ENCODE measurements at regions not wholly inside any gene's neighbourhood (a gene's known extent, or its start where the extent isn't known, plus 50 kb on each side); places are given as distances from the start of the nearest gene placed in this dataset.

DNA sequence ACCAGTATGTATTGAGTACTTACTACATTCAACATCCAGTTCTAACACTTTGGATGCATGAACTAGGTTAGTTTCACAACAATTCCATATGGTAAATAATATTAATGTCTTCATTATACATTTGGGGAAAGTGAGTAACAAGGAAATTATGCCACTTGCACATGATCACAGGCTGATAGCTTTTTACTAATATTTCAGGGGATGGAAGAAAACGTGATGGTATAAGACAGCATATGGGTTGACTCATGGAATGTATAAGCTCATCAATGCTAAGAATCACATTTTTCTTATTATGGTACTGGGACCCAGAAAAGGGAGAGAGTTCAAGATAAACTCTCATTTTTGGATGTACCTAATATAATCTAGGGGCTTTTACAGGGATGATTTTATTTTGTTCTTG, 188.7 kb downstream of the MIAT start:
- no peak for DNase-seq (ENCODE audit: low read depth in 2 of 2)

DNA sequence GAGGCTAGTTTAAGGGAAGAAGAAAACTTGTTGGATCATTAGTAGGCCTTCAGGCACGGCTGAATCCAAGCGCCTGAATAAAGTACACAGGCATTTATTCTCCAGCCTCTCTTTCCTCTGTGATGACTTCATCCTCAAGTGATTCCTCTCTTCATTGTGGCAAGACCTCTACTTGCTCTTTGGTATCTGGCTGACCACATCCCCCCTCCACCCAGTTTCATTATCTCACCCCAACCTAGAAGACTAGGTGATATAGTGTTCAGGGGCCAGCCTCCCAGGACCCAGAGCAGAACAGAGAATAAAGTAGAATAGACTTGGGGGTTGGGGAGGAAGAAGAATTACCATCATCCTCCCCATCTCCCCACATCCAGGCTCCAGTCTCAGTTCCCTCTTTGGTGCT, 189.3 kb downstream of the MIAT start:
- DNase-seq (ENCODE audit: low read depth in 2 of 2) = no peak

DNA sequence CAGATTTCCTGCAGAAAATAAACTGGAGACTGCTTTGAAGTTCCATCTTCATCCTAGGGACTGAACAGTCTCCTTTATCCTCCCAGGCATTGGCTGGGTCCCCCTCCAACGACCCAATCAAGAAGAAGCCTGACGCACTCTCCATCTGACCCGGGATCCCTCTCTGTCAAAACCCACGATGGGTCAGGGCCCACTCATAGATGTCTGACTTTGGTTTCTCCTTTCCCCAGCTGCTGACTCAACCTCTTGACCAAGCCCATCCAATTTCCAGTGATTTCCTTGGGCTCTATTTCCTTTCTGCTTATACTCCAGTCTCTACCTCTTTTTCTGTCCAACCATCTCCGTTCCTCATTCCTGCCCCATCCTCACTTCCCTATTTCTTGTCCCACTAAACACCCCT, 189.7 kb downstream of the MIAT start:
- DNase-seq (ENCODE audit: low read depth in 2 of 2) = no peak

DNA sequence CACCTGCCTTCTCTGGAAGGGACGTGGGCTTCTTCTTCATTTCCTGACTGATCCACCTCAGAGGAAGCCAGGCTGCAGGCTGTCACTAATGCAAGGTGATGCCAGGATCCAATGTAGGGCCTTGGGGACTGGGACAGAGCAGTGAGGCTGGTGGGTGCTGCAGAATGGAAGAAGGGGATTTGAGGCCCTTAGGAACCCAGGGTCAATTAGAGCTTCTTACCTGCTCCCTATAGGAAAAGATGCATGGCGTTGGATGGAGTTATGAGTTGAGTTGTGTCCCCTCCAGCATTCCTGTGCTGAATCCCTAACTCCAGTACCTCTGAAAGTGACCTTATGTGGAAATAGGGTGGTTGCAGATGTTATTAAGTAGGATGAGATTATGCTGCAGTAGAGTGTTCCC, 190.4 kb downstream of the MIAT start:
- no peak for DNase-seq (ENCODE audit: low read depth in 2 of 2)

DNA sequence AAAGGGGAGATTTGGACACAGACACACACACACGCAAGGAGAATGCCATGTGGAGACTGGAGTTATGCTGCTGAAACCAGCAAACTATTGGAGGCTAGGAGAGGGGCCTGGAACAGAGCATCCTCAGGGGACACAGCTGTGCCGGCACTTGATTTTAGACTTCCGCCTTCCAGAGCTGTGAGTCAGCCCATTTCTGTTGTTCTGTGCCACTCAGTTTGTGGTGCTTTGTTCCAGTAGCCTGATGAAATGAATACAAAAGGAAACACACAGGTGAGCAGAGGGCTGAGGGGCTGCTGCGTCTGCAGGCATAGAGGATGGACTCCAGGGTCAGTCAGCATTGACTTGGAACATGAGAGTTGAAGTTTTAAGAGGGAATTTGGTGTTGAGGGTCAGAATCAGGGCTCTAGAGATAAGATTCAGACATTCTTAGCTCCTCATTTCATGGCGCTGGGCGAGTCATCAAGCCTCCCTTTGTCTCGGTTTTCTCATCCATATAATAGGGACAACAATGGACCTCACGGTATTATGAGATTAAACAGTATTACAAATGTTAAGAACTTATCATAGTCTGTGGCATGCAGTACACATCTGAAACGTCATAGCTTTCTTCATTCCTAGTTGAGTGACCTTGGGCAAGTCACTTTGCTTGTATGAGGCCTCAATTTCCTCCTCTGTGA, 191.0 kb downstream of the MIAT start:
- DNase-seq (ENCODE audit: low read depth in 2 of 2) = no peak

DNA sequence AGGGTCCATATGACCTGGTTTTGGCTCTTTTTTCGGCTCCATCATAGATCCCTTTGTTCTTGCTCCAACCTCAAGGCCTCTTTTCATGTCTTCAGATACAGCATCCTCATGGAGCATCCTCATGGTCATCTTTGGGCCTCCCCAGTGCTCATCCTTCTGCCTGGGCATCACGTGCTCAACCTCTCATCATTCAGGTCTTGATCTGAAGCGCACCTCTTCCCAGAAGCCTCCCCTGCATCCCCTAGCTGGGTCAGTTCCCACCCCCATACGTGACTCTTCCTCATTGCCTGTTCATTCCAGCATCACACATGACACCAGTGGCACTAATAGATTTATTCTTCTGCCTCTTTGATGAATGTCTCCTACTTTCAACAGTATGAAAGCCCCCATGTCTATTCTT, 192.2 kb downstream of the MIAT start:
- DNase-seq (ENCODE audit: low read depth in 2 of 2) = no peak

DNA sequence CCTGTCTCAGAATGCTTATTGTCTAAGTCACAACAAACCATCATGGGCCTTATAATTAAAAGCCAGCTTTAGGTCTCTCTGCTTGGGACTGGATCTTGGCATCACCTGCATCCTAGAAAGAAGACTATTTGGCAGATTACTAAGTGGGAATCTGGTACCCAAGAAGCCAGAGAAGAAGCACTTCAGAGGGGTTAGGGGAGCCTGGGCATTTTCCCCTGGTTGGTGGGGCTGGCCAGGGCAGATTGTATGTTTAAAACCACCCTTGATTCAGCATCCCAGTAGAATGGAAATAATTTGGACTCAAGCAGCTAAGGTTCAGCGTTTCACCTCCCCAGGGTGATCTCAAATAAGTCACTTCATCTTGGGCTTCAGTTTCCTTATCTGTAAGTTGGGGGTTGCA, 193.7 kb downstream of the MIAT start:
- no peak for DNase-seq (ENCODE audit: low read depth in 2 of 2)

DNA sequence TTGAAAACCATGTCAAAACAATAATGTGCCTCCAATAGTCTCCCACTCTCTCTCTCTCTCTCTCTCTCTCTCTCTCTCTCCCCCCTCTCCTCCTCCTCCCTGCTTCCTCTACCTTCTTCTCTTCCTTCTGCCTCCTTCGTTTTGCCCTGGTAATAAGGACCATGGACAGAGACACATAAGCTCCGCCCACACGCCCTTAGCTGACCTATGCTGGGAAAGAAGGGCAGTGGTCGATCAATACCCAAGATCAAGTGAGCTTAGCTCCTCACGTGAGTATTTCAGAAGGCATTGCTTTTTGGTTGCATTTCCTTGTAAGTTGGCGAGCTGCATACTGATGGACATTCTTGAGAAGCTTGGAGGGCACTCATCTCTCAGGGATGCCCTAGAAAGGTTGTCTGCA, 194.8 kb downstream of the MIAT start:
- DNase-seq (ENCODE audit: low read depth in 2 of 2) = no peak

DNA sequence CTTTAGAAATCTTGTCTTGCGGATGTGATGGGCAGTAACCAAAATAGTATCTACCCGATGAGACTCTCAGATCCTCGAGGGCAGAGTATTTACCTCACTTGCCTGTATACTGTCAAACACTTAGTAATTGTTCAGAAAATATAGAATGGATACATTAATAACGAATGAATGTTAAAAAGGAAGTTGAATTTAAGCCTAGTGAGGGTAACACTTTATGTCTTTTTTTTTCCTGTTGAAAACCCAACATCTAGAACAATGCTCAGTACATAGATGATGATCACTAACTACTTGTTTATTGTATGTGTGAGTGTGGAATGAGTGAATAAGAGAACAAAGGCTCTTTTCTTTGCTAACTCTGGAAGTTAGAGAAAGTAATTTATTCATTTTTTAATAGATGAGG, 195.7 kb downstream of the MIAT start:
- no peak for DNase-seq (ENCODE audit: low read depth in 2 of 2)

DNA sequence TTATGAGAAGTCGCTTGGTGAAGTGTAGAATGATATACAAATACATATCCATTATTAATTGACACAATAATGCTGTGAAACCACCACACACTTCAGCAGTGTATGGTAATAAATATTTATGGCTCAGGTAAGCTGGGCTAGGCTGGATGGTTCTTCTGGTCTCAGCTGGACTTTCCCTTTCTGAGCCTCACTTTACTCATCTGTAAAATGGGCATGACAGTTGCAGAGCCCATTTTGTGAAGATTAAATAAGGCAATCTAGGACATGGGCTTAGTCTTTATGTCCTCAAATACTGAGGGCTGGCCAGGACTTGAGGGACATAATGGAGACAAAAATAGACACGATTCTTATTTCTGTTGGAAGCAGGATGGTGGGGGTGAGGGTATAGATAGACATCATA, 196.1 kb downstream of the MIAT start:
- no peak for DNase-seq (ENCODE audit: low read depth in 2 of 2)

DNA sequence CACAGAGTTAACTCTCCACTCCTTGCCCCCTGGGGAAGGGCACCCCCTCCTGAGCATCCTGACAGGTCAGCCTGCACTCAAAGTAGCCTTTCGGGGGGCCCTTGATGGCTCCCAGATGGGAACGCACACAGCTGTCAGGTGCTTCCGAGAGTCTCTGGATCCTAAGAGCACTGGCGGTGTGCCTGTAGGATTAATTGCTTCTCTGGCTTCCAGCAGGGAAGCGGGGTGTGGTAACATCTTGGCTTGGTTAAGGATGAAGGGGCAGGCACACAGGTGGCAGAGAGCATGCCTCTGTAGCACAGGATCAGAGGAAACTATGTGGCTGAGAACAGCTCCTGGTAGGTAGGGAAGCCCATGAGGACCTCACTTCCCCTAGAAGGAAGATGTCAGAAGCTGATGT, 199.8 kb downstream of the MIAT start:
- no peak for DNase-seq (ENCODE audit: low read depth in 2 of 2)

DNA sequence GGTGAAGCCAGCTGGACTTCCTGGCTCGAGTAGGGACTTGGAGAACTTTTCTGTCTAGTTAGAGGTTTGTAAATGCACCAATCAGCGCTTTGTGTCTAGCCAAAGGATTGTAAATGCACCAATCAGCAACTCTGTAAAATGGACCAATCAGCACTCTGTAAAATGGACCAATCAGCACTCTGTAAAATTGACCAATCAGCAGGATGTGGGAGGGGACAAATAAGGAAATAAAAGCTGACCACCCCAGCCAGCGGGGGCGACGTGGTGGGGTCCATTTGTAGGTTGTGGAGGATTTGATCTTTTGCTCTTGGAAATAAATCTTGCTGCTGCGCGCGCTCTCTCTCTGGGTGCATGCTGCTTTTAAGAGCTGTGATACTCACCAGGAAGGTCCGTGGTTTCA, 202.9 kb downstream of the MIAT start:
- DNase-seq (ENCODE audit: low read depth in 2 of 2) = no peak

DNA sequence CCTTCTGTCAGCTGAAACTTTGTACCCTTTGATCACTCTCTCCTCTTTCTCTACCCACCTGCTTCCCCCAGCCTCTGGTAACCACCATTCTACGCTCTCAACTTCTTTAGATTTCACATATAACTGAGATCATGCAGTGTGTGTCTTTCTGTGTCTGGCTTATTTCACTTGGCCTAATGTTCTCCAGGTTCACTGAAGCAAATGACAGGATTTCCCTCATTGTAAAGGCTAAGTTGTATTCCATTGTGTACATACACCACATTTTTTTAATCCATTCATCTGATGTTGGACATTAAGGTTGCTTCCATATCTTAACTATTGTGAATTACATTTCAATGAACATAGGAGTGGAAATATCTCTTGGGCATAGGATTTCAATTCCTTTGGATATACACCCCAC, 207.6 kb downstream of the MIAT start:
- no peak for DNase-seq (ENCODE audit: low read depth in 2 of 2)

DNA sequence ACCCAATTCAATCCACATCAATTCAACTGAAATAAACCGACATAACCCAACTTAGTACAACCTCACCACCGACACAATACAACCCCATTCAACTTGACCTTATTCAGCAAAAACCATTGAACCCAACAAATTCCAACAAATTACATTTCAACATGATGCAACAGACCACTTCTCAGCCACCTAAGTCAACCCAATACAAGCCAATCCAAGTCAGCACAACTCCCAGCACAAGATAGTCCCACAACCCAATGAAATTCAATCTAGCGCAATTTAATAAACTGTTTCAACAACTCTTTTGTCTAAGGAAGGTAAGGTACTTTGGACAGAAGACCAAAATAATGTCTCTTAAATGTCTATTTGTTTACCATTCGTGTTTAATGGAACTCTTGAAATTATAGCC, 226.0 kb downstream of the MIAT start:
- no peak for DNase-seq (ENCODE audit: low read depth in 2 of 2)

DNA sequence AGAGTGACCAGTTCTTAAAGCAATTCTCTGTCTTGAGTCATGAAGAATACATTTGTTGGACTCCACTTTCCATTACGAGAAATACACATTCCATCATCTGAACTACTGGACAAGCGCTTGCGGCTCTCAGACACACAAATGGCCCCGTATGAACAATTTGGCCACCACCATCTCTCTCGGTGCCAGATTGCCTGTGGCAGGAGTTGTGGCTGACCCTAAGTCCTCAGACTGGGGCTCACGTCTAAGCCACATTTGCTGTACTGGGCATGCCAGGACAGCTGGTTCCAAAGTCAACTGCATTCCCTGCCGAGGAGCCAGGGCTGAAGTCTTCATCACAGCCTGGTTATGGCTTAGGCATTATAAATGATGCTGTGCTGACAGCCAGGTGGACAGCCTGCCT, 227.5 kb downstream of the MIAT start:
- no peak for DNase-seq (ENCODE audit: low read depth in 2 of 2)

DNA sequence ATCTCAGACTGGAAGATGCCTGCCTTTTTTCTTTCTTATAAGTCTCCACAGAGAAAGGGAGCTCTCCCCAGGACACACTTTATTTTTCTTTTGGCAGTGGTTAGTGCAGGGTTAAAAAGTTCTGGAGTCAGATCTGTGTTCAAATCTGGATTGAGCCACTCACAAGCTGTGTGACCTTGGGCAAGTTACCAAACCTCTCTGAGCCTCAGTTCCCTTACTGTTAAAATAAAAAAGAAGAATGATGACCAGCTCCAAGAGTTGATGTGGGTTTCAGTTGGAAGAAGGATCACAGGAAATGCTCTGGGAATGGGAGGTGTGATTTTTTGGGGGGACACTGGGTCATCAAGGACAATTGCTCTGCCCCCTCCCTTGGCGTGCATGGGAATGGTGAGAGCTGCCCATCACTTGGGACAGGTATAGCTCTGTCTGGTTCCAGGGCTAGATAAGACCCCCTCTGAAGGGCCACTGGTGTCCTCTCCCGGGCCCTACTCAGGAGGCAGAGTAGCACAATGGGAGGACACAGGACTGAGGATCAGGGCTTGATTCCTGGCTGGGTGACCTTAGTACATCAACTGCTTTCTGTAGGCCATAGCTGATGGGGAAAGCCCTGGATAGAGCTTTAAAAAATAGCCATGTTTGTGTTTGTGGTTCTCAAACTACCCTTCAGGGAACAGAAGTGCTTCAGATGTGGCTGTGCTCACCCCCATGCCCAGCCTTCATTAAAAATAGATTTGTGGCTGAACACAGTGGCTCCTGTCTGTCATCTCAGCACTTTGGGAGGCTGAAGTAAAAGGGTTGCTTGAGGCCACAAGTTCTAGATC, 228.3 kb downstream of the MIAT start:
- no peak for DNase-seq (ENCODE audit: low read depth in 2 of 2)

DNA sequence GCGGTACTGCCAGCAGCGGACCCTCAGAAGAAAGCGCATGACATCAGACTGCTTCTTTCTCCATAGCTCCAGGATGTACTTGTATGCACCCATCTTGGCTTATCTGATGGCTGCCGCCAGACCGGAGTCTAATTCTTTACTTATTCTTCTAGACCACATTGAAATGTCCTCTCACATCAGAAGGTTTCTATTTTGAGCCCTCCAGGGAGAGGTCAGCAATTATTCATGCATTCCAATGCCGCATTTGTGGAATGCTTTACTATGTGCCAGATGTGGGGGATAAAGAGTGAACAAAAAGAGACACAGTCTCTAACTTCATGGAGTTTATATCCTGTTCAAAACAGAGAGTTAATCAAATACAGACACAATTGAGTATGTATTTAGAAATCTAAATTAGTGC, 230.1 kb downstream of the MIAT start:
- no peak for DNase-seq (ENCODE audit: low read depth in 2 of 2)

DNA sequence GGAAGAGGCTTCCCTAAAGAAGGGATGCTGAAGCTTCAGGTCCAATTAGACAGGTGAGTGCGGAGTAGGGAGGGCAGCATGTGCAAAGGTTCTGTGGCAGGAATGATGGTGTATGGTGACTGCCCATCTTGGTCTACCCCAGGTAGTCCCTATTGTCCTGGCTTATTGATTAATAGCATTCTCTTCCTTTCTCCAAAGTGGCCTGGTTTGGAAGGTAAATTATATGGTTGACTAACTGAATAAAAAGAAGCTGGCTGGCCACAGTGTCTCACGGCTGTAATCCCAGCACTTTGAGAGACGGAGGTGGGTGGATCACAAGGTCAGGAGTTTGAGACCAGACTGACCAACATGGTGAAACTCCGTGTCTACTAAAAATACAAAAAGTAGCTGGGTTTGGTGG, 230.5 kb downstream of the MIAT start:
- no peak for DNase-seq (ENCODE audit: low read depth in 2 of 2)

DNA sequence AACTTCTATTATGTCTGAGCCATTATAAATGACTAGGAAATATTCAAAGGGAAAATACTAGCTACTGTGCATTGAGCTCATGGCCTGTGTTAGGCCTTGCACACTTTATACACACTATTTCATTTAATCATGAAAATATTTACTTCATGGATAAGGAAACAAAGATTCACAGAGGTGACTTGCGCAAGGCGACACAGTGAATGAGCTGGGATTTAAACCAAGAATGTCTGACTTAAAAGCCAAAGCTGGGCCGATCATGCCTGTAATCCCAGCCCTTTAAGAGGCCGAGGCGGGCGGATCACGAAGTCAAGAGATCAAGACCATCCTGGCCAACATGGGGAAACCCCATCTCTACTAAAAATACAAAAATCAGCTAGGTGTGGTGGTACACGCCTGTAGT, 231.5 kb downstream of the MIAT start:
- no peak for DNase-seq (ENCODE audit: low read depth in 2 of 2)

DNA sequence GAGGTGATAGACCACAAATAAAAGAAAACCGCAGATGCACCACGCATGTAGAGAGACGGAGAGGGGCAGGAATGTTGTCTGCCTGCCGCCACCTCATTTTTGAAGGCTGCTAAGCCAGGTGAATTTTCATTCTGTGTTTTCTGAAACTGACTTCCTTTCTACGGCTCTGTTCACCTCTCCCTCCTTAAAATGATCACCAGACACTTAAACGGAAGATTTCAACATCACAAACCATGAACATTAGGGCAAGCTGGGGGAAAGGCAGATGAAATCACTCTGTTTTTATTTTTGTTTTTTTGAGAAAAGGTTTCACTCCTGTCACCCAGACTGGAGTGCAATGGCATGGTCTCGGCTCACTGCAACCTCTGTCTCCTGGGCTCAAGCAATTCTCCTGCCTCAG, 232.4 kb downstream of the MIAT start:
- DNase-seq (ENCODE audit: low read depth in 2 of 2) = no peak

DNA sequence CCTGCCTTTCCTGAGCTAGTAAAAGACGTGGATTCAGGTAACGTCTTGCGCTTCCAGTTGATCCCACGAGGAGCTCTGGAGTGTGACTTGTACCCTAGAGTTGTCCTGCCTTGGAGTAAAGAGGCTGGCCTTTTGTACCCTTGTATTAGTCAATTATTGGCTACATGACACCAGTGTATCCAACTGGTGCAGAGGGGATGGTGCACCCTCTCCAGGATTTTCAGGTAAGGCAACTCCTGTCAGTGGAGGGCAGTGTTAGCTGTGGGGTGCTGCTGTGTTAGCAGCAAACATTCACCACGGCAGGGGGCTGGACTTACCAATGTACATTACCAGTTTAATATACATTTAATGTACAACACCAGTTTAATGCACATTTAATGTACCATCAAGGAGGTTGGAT, 233.5 kb downstream of the MIAT start:
- DNase-seq (ENCODE audit: low read depth in 2 of 2) = no peak

DNA sequence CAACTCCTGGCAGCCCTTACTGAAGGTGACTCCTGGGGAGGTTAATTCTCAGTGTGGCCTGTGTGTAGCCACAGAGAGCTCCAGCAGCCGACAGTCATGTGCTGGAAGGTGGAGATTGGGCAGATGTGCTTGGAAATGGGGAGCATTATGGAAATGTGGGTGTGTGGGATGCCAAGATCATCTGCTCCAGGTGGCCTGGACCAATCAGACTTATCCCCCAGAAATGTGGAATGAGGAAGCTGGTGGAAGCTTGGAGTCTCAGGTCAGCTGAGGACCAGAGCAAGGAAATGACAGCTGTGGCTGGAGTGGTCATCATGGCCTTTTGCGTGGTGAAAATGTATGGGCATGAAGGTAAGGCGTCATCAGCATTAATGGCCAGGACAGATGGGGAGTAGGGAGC, 234.0 kb downstream of the MIAT start:
- DNase-seq (ENCODE audit: low read depth in 2 of 2) = no peak

DNA sequence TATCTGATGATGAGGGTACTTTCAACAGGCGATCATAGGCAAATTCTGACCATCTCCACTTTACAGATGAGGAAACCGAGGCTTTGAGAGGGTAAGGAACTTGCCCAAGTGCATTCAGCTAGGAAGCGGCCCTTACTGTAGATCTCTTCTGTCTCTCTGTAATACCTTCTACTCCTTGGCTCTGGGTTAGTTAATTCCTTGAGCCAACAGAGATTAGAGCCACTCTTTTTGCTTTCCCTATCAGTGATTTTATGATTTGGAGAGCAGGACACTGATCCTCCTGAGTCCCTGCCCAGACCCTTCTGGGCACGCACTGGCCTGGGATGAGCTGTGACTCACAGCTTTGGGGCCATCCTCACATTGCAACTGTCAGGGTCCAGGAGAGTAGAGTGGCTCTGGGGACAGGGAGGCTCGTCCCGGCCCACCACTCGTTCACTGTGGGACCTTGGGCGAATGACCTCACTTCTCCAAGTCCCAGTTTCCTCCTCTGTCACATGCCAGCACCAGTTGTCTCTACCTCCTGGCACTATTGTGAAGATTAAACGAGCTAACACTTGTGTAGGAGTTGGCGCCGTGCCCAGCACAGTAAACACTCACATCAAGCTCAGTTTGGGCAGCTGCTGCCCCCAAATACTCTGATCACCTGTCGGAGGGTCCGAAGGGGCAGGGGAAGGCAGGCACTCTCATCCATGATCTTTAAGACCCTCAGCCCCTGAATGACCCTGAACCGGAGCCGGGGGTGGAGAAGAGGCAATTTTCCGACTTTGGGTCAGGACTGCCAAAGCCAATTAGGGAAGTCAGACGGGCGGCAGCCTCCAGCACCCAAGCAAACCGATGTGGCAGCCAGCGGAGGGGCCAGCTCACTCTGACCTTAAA, 235.0 kb downstream of the MIAT start:
- DNase-seq (ENCODE audit: low read depth in 2 of 2) = no peak

Data from stimulated activated CD4-positive, alpha-beta T cell treated with anti-CD3 and anti-CD28 coated beads, Interleukin-1b, Interleukin-23, amount 100 ng/mL, for 4 hours (primary cell).